GM21717 (cell line): ENCODE measurements at regions not wholly inside any gene's neighbourhood (a gene's known extent, or its start where the extent isn't known, plus 50 kb on each side); places are given as distances from the start of the nearest gene placed in this dataset.
"Not testable (repeated sequence)": the region's sequence is repeated elsewhere in the genome, so short reads cannot be mapped to it uniquely, and the experiment has no call there.

Source experiments
- ATAC-seq: cut with Tn5 transposase; IDR thresholded peaks from one replicate; pipeline ENCODE4 v1.9.1; 2021; ENCODE audit warnings: mild to moderate bottlenecking, moderate library complexity; ENCODE audit not compliant: unreplicated experiment

DNA sequence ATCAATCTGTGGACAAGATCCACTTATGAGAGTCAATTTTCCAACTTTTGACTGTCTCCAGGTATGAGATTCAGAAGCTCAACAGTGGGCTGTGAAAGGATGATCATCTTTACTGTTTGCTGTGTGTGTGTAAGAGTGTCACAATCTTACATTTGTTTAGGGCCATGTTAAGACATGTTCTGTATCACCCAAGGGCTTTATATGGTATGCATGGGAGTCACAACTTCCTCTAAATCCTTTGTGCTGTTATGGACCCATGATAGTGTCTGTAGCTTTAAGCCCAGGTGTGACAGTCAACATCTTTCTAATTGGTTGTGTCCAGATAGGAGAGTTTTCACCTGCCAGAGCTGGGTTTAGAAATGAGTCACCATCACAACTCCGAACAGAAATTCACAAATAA is 70.2 kb downstream of the ZNF726 start:
- ATAC-seq = not testable (repeated sequence)

GRCh38 chr19:23986623-23987022 is 71.9 kb downstream of the ZNF726 start:
- no peak for ATAC-seq

DNA sequence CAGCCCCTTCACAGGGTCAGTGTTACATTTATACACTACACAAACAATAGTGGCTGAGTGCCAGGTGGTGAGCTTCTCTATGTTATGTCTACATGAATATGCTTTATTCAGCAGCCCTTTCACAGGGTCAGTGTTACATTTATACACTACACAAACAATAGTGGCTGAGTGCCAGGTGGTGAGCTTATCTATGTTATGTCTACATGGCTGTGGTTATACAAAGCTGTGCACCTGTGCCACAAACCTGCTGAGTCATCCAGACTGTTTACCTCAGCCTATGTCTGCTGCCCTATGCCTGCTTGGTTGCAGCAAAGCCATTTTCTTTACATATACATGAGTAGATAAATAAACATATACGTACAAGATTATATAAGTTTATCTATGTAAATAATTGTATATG is 76.5 kb downstream of the ZNF726 start:
- no peak for ATAC-seq

GRCh38 chr19:23992348-23992747 is 77.7 kb downstream of the ZNF726 start:
- no peak for ATAC-seq

DNA sequence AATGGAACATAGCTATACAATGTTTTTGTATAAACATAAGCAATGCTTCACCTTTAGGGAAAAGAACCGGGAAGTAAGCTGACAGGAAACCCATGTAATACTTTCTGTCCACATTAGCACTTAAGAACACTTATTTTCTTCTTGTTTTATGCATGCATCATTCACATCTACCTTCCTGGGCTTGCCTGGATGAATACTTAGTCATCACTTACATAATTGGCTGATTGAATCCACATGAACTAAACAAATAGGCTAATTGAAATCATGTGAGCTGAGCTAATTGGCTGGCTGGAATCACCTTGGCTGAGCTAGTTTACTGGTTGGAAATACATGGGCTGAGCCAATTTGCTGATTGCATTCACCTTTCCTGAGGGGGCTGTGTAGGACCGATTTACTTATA is 78.8 kb downstream of the ZNF726 start:
- ATAC-seq = no peak

GRCh38 chr19:23996549-23996948 is 81.9 kb downstream of the ZNF726 start:
- ATAC-seq = no peak

- ATAC-seq = no peak
Observed at GRCh38 chr19:23998568-23998967, 83.9 kb downstream of the ZNF726 start.

DNA sequence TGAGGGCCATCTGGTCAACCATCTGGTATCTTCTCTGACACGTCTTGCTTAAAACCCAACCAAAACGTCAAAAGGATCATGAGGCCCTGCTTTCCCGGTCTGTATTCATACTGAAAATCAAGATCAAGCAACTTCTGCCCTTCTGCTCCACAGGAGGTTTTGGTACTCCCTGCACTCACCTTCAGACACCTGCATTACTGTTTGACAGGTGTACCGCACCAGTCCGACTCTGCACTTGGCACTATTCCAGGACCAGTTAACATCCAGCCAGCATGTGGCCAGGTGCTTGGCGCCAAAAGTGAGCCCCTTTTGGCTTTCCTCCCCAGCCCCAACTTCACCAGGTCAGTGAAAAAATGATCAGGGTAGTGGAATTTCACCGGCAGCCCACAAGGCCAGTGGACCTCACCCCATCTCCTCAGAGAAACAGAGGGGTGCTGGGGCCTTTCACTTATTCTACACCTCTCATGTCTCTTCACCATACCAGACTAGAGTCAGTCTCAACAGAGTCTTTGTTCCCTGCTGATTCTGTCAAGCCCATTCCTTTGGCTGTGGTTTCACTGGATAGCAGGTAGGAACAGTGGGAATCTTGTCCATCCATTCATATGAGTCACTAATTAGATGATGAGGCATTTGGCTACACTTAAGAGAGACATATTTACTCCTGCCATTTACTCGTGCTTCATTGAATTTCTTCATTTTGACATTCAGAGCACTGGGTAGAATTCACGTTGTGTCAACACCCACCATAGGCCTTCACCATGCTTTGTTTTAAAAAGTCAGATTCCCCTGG is 85.3 kb downstream of the ZNF726 start:
- no peak for ATAC-seq

DNA sequence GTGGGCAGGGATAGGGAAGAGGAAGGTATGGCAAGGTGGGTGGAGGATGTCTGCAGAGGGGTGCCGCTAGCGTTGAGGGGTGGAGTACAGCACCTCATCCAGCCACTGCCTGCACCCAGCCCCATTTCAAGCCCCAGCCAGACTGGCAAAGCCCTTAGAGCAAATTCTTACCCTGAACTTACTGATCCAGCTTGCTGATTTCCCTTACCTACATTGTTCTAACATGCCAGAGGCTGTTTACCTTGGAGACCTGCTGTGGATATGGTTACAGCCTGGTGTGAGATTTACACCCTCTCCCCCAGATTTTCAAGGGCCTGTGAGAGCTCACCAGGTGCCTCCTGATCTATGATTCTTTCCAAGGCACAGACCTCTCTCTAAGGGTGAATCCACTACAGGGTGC is 86.0 kb downstream of the ZNF726 start:
- no peak for ATAC-seq

DNA sequence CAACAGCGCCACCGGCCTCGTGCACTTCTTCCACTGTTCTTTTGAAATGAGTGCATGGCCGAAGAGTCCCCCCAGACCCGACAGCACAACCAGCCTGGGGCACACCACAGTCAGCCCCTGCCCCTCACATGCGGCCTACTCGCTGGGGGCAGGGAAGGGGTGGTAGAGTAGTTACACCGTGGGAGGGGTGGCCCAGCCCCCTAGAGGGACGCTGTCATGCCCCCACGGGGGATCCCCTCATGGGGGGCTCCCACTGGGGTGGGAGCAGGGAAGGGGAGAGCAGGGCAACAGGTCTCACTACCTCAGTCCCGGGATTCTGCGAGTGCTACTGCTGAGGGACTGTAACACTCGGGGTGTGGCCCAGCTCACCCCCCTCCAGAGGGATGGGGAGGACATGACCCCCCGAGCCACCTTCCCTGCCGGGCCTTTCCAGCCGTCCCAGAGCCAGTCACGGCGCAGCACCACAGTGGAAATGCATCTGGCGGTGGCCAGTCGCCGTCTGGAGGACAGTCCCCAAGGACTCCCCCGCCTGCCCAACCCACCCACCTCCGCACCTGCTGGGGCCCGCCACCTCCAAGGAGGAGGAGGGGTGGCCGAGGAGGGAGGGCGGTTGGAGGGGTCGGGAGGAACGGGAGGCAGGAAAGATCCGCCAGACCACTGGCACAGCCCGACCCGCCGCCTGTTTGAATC is 84.6 kb upstream of the ZNF254 start:
- ATAC-seq = no peak

DNA sequence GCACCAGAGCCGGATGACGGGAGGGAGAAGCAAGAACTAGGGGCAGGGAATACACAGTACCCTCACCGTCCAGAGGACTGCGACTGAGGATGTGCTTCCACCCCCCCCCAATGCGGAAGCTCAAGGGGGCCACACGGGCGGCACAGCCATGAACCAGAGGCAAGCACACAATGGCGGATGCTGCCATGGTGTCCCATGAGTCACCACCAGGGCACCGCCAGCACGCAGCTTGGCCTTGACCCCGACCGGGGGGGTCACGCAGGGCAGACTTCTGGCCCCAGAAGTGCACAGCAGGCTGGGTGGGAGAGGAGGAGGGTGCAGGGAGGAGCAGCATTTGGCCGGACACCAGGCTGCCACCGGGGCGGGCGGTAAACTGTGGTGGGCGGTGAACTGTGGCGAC is 83.5 kb upstream of the ZNF254 start:
- ATAC-seq = no peak

GRCh38 chr19:24004166-24004565 is 82.8 kb upstream of the ZNF254 start:
- no peak for ATAC-seq

- ATAC-seq = no peak
Observed at GRCh38 chr19:24029941-24030636, 56.9 kb upstream of the ZNF254 start.

DNA sequence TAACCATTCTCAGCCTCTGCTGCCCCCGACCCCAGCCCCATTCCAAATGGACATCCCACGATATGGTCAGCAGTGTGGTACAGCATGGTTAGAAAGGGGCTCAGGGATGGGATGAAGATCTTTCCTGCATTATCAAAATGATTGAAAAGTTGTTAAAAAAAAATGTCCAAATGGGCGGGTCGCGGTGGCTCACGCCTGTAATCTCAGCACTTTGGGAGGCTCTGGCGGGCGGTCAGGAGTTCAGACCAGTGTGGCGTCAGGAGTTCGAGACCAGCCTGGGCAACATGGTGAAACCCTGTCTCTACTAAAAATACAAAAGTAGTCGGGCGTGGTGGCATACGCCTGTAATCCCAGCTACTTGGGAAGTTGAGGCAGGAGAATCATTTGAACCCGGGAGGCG is 54.3 kb upstream of the ZNF254 start:
- no peak for ATAC-seq

DNA sequence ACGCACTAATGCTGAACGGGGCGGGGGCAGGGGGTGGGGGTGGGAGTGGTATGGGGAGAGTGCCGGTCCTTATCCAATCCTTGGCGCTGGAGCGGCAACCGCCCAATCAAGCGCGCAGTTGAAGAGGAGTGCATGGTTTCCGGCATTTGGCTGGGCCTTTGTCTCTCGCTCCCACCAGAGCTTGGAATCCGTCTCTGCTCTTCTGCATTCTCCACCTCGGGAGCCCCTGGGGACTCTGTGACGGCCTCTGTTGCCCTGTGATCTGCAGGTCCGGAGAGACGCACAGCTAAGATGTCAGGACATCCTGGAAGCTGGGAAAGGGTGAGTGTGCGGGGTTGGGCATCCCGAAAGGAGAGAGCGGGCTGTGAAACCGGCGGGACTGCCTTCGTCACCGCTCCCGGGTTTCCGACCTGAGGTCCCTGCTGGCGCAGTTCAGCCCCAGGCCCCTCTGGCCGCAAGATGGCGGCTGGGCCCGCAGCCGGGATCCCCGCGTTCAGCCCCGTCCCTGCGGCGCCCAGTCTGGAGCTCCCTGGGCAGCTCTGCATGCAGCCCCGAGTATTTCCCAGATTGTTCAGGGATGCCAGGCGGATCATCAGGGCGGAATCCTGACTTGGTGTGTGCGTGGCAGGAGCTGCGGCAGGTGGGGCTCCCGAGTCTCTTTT is 53.6 kb upstream of the ZNF254 start:
- peak; percentile 98 for ATAC-seq

DNA sequence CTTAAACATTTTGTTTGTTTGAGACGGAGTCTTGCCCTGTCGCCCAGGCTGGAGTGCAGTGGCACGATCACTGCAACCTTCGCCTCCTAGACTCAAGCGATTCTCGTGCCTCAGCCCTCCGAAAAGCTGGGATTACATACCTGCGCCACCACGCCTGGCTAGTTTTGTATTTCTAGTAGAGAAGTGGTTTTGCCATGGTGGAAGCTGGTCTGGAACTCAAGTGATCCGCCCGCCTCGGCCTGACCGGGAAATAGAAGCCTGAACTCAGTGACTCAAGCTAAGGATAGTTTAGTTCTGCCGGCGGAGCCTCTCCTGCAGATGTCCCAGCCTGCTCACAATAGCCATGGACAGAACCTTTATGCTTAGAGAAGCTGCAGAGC is 53.0 kb upstream of the ZNF254 start:
- ATAC-seq = peak; percentile 21

DNA sequence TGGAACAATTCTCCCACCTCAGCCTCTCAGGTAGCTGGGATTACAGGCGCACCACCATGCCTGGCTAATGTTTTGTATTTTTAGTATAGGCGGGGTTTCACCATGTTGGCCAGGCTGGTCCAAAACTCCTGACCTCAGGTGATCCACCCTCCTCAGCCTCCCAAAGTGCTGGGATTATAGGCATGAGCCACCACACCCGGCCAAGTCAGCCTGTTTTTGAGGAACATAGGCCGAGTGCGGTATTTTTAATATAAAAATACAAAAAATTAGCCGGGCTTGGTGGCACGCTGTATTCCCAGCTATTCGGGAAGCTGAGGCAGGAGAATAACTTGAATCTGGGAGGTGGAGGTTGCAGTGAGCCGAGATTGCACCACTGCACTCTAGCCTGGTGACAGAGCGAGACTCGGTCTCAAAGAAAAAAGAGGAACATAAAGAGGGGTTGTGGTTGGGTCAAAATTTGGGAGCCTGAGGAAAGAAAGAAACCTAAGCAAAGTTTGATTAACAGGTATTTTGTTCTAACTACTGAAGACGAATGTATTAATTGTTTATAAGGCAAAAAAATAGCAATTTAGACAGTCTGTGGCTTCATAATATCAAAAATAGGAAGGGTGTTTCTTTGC is 51.6 kb upstream of the ZNF254 start:
- ATAC-seq = not testable (repeated sequence)
